Left ventricle myocardium superior (tissue), 1 donor: ENCODE measurements at regions not wholly inside any gene's neighbourhood (a gene's known extent, or its start where the extent isn't known, plus 50 kb on each side); places are given as distances from the start of the nearest gene placed in this dataset.

Experiments
- ATAC-seq: fragments of 200-7000 bp; cut with Tn5 transposase; one replicate; pipeline ENCODE4 v1.9.1; 2020; ENCODE audit warnings: mild to moderate bottlenecking, moderate library complexity
- DNase-seq: peaks from one replicate; pipeline ENCODE4 v3.0.0-alpha.2; 2020
- intact Hi-C: fragments of 100-400 bp; cut with micrococcal nuclease; formaldehyde crosslinking; loops from one replicate; pipeline ENCODE4 v1.11.0; 2022
- donor health status: DM: no; HTN: yes; CAD: no; lungs with severe emphysema.

DNA sequence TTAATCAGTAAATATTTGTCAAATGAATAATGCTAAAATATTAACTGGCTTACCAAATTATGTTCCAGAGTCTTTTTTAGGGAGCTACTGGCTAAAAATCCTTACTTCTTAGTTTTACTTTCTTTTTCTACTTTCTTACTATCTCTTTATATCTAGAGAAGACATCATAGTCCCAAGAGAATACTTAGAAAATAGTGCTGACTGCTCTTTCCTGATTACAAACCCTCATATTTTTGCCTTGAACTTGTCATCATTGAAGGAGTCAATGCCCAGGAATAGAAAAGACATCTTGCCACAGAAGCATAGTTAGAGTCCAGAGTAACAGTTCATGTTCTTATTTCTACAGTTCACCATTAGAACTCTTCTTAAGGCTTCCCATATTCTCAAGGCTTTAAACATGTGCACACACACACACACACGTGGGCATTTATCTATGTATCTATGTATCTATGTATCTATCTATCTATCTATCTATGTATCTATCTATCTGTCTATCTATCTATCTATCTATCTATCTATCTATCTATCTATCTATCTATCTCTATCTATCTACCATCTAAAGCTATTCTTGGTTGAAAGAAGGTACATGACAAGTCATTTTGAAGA is 654.3 kb downstream of the ANXA1 start:
- ATAC-seq = no peak
- intact Hi-C loops = no loop called here
- DNase-seq = no peak

DNA sequence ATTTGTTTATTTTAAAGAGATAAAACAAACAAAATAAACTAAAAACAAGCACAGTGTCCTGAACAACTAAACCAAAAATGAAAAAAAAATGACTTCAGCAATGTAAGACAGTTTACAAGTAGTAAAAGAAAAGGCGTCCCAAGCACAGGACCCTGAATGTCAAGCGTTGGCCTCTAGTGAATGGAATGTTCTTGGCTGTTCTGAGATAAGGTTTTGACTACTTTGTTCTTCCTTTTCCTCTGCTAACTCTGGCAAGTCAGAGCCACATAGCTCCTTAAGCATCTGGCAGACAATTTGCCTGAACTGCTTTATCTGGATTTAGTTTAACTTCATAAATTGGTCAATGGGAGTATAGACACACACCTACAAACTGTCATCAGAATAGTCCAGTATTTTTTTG is 655.2 kb downstream of the ANXA1 start:
- DNase-seq (no peak), ATAC-seq (no peak)
- intact Hi-C loops = no loop called here

DNA sequence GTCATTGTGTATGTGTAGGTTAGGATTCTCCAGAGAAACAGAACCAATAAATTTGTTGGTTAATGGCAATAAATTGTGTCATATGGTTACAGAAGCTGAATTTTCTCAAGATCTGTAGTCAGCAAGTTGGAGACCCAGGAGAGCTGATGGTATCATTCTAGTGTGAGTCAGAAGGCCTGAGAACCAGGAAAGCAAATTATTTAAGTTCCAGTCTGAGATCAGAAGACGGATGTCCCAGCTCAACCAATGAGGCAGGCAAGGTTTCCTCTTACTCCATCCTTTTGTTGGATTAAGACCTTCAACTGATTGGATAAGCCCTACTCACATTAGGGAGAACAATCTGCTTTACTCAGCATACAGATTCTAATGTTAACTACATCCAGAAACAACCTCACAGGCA is 656.3 kb downstream of the ANXA1 start:
- no peak for DNase-seq
- intact Hi-C loops = no loop called here
- ATAC-seq = no peak

DNA sequence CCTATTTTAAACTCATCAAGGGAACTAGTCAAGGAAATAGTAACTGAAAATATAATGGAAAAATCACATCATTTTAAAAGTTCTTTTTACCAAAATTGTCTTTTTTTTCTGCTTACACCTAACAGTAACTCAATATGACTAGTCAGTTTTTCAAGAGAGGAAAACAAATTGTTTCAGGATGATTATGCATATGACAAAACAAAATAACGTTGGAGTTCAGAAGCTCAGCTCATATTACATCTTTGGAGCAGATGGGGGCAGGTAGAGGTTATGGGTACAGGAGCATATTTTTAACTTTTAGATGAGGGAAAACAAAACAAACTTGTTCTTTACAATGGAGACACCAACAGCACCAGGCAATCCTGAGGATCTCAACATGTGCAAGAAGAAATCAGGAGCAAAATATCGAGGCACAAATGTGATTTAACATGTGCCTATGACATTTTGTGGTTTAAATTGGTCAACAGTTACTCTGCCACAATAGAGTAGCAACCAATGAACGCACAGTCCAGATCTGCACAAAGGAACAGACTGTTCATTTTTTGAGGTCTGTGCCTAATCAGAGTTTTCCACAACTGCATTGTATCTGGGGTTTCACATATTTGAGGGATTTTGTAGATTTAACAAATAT is 659.0 kb downstream of the ANXA1 start:
- intact Hi-C loops = no loop called here
- no peak for ATAC-seq
- DNase-seq = no peak

DNA sequence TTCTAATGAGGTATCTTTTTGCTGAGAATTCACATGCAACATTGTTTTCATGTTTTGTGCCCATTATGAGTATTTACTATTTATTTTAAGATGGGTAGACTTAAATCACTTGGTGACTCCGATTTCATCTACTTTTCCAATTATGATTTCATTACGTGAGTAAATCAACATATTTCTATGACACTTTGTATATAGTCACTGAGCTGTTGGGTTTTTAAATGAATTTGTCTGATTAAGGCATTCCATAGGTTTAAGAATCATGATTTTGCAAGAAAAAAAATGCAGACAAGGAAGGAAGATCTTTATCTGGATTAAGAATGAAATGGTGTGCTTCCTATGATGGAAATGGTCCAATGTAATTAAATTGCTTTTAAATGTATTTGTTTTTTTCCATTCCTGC is 661.9 kb downstream of the ANXA1 start:
- DNase-seq = no peak
- no peak for ATAC-seq
- intact Hi-C loops = no loop called here

DNA sequence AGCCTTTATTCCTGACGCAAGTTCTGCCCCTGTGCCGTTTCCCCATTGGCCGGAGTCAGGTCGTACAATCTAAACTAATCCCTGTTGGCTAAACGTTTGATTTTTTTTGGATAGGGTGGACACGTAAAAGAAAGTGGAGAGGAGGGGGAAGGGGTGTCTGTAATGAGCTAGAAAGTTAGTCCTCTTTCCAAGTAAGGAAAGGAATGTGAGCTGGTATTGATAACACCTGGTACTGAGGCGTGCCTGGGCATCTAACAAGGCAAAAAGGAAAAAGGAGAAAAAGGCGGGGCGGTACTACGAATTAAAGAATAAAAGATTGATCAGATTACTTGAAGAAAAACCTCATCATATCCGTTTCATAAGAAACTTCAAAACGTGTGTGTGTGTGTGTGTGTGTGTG is 665.2 kb downstream of the ANXA1 start:
- no peak for ATAC-seq
- no peak for DNase-seq
- intact Hi-C loops = no loop called here

DNA sequence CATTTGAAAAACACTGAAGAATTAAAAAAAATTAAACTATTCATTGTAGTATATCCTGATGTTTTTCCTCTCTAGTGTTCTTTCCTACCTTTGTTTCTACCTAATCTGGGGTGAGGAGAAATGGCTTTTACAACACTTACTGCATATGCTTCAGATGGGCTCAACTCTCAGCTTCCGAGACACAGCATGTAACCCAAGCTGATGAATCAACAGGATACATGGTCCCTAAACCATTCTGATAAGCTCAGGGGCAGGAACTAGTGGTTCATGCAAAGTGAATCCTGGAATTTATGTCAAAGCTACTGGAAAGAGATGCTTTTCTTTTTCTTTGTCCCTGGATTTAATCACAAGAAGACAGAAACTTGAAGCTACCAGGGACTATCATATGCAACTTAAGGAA is 672.5 kb upstream of the RORB start:
- intact Hi-C loops = no loop called here
- ATAC-seq = no peak
- DNase-seq = no peak

DNA sequence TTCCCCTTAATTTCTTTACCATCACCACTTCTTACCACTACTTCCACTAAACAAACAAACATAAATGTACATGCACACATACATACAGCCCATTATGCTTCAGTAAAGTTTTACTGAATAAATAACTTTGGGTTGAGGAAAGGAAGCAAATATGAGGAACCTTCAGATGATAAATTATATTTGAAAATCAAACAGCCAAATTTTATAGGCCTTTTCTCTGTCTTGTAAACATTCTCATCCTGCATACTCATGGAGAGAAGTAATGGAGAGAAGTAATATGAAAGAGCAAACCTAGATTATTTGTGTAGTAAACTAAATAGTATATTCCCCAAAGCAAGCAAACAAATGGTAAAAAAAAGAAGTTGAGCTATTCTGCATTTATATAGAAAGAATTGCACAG is 658.3 kb upstream of the RORB start:
- DNase-seq (no peak), ATAC-seq (no peak)
- intact Hi-C loops = no loop called here

DNA sequence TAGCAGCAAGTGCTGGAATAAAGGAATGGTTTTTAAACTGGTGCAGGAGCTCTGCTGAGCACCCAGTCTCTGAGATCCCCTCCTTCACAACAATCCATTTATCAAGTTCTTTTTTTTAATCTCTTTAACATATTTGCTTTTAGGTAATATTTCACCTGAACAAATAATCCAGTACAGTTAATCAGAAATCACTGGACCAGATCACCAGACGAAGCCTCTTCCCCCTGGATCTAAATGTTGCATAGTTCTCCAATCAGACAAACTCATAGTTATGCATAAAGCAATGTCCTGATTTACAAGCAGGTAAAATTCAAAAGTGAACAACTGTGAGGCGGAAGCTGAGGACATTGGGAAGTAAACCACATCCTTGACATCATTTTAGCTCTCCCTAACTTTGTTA is 657.7 kb upstream of the RORB start:
- ATAC-seq (no peak), DNase-seq (no peak)
- intact Hi-C loops = no loop called here

DNA sequence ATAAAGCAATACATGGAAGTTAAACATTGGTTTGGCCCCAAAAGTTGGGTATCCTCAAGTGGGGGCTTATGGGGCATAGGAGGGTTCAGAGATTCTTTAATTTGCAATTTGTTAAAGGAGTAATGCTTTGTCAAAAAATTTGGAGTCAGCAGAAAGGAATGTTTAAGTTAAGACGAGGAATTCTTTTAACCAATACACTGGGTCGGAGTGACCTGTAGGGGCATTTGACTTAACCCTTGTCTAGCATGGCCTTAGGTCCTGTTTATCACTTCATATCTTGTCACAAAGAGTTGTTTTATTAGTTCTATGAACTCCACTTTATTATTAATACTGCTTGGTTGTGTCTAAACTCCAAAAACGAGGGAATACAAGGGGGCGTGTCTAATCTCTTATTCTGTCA is 656.1 kb upstream of the RORB start:
- no peak for DNase-seq
- intact Hi-C loops = no loop called here
- no peak for ATAC-seq

DNA sequence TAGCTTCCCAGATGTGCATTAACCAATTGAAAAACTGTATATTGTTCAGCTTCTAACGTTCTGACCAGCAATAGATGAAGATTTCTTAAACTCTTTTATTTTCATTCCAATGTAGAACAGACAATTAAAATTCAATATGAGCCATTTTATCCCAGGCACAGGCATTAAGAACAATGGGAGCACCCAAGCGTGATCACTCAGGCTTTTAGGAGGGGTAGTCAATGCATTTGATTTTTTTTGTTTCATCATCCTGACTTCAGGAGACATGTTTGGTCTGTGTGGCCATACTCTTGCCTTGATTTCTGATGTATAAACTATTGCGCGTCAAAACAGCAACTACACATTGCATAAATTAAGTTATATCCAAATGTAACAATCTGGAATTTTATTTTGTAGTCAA is 653.0 kb upstream of the RORB start:
- no peak for ATAC-seq
- intact Hi-C loops = no loop called here
- no peak for DNase-seq

DNA sequence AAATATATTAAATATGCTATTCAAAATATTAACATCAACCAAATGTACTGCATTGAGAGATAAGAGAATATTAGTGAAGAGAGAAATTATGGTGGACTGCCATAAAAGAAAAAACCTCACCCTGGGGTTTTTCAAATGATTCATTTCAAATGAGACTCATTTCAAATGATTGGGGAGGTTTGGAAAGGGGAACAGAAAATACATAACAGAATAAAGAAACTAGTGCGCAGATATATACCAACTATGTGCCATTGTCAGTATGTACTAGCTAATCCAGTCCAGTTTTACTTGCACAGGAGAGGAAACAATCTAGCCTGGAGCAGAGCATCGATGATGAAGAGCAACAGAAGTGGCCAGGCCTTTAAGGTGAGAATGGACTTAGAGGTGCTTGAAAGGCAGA is 651.6 kb upstream of the RORB start:
- DNase-seq (no peak), ATAC-seq (no peak)
- intact Hi-C loops = no loop called here

DNA sequence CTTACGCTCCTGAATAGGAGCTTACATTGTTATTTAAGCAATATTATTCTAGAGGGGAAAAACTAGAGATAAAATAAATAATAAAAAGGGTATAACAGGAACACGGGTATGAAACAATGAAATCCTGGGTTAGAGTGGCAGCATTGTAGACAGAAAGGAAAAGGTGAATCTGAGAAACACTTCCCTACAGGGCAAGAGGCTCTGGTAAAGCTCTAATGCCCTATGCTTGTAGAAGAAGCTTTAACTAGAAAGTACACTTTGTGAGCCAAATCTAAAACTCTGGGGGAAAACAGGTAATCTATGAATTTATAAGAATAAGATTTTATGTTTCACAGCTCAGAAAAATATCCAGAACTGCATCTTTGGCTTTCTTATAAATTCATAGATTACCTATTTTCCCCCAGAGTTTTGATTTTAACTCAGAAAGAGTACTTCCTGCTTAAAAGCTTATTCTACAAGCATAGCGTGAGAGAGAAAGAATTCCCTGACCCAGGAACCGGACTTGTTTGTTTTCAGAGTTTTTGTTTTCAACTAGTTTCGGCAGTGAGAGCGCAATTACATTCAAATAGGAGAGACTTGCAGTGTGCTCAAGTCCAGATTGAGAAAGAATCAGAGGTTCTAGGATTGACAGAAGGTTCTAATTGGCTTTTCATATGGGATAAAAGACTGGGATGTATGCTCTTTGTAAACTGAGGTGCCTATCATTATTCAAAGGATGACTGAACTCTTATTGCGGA is 651.0 kb upstream of the RORB start:
- intact Hi-C loops = no loop called here
- DNase-seq = no peak
- ATAC-seq = no peak

DNA sequence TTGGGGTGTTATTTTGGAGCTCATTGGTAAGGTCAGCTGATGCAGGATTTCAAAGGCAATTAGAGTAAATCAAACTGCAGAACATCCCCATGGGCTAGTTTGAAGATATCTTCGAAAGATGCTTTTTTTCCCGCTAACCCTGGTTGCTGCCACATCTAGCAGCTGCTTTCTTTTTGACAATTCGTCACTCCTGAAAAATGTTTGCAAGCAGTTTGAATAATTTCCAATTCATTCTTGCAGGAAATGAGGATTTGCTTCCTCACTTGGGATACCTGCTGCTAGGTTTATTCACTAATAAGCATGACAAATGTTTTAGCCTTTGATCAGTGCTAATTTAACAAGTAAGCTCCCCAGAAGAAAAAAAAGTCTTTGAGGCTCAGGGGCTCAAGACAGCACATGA is 649.6 kb upstream of the RORB start:
- ATAC-seq = no peak

DNA sequence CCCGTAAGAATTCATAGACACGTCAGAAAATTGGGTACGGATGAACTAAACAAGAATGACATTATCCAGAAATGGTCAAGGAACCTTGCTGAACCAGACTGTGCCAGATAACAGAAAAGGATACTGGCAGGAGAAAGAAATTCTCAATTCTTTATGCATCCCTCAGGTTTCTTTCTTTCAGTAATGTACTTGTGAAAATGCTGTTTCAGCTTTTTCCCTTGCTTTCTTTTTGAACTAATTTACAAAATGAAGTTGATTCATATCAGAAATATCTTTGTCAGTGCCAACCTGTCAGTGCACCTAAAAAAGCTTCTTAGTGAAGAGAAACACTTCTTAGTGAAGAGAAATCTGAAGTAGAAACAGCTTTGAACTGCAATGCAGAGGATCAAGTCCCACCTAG is 643.6 kb upstream of the RORB start:
- no peak for ATAC-seq
- intact Hi-C loops = no loop called here
- no peak for DNase-seq

More for the DNA sequence above, 649.6 kb upstream of the RORB start:
- no peak for DNase-seq
- intact Hi-C loops = no loop called here

DNA sequence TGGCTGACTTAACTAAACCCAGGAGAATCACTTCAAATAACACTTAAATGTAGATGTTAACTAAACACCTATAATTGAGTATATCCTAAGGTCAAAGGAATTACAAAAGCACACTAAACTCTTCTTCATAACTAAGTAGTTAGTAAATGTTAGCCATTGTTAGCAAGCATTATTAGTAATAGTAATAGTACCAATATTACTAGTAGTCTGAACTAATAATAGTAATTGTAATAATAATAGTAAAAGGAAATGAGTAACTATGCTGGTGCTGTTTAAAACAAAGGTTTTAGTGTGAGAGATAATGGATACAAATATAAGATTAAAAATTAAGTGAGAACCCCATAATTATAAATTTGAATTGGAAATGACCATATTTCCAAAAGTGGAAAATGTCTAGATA is 641.9 kb upstream of the RORB start:
- no peak for ATAC-seq
- intact Hi-C loops = no loop called here

DNA sequence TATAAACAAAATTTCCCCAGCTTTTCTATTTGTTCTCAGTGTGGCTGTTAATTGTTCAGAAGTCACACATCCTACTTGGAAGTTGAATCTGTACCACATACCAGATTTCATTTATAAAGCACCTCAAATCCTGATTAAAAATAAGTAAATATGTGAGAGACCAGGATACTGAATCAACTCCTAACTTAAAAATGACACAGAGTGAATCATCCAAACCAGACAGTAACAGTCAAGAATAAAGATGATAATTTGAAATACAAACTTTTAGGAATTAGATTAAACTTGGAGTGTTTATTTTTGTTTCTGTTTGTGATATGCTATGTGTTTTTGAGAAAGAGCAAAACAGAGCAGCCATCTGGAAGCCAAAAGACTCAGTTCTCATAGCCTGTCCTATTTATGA is 633.2 kb upstream of the RORB start:
- no peak for ATAC-seq
- no peak for DNase-seq
- intact Hi-C loops = no loop called here

More for the DNA sequence above, 641.9 kb upstream of the RORB start:
- no peak for DNase-seq

DNA sequence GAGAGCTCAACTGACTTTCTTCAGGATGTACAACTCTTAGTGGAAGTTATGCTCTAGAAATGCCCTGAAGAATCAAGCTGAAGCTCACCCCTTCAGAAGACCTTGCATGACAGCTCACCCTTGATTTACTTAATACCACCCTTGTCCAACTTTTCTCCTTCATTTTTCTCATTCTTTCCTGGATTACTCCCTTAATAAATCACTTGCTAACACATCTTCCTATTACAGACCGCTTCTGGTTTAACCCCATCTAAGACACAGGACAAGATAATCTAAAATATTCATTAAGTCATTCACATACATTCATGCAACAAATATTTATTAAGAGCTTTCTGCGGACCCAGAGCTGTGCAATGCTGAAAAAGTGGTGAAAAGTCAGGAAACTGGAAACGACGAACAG is 630.7 kb upstream of the RORB start:
- intact Hi-C loops = no loop called here
- ATAC-seq = no peak

DNA sequence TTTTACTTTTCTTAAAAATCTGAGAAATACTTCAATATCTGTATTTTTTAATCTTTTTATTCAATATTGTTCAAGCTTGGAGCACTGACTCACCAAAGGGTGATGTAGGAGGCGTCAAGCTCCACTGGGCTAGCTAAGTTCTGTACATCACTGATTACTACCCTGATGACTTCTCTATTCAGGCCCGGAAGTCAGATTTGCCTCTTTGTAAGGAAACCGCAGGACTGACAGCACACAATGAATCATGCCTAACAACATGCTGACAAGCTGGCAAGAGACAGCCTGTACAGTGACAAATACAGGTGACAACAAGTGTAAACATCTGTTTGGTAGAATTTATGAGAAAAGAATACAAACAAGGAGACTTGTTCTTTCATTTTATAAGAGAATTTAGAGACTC is 627.9 kb upstream of the RORB start:
- ATAC-seq (no peak), DNase-seq (no peak)
- intact Hi-C loops = no loop called here

More for the DNA sequence above, 630.7 kb upstream of the RORB start:
- DNase-seq = no peak

DNA sequence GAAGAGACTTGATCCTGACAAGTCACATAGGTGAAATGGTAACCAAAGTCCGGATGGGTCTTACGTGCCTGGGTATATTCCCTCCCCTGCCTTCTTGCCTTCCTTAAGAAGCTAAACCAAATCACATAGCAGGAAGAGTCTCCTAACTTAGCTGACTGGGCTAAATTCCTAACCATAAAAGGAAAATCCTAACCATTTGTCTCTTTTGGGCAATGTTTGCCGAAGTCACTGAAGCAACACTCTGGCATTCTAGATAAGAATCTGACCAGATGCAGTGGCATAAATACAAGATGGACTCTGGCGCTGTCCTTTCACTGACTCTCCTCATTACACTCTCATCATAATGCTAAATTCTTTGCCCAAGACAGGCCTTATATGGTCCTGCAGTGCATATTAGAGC is 625.5 kb upstream of the RORB start:
- ATAC-seq = no peak
- intact Hi-C loops = no loop called here
- DNase-seq = no peak

DNA sequence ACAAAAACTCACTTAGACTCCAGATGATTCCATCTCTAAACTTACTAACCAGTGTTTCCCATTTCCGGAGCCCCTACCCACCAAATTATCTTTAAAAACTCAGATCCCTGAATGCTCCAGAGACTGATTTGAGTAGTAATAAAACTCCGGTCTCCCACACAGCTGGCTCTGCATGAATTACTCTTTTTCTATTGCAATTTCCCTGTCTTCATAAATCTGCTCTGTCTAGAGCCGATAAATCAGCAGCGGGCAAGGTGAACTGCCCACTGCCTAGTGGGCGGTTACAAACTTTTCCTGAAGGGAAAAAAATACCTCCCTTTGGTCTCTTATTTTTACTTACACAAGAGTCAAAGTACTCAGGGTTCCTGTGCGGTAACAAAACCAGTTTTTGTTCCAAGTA is 624.4 kb upstream of the RORB start:
- intact Hi-C loops = no loop called here
- ATAC-seq (no peak), DNase-seq (no peak)
